OCI-LY3 (cell line): ENCODE measurements at regions not wholly inside any gene's neighbourhood (a gene's known extent, or its start where the extent isn't known, plus 50 kb on each side); places are given as distances from the start of the nearest gene placed in this dataset.

Experiments used
- CTCF ChIP-seq: fragments of 200-600, 300-600 bp; sonication (generic); IDR thresholded peaks from 2 replicates; pipeline ENCODE4 v1.5.1; 2014; ENCODE audit warnings: antibody characterized with exemption, low read length, low read depth
- EZH2phosphoT487 ChIP-seq: fragments of 200-600 bp; shearing (Covaris generic); IDR thresholded peaks from 2 replicates; pipeline ENCODE4 v1.6.1; 2018; ENCODE audit warnings: antibody characterized with exemption, mixed run types, low read depth

- TF ChIP-seq CTCF: no peak
- TF ChIP-seq EZH2phosphoT487: no peak
Measured at GRCh38 chr5:35336230-35336629, 105.9 kb upstream of the PRLR start.
